Retinal pigment epithelial cell (primary cell): ENCODE measurements at regions not wholly inside any gene's neighbourhood (a gene's known extent, or its start where the extent isn't known, plus 50 kb on each side); places are given as distances from the start of the nearest gene placed in this dataset.

ENCODE experiments used
- DNase-seq: peaks from one replicate; pipeline ENCODE4 v3.0.0-alpha.2; 2010; ENCODE audit warnings: low read depth
- H3K4me3 ChIP-seq: 2 replicates; pipeline ENCODE4 v1.5.1; 2011; ENCODE audit warnings: mild to moderate bottlenecking, low read length, control low read depth, moderate library complexity
- CTCF ChIP-seq: conservative IDR thresholded peaks from 2 replicates; pipeline ENCODE4 v1.5.1; 2011; ENCODE audit warnings: low read depth, low read length, control low read depth, inconsistent platforms

- H3K4me3 ChIP-seq, result no peak overlapping the region
- DNase-seq, result no peak
- TF ChIP-seq CTCF, result no peak
These were observed 287.3 kb upstream of the MTNR1B start for GRCh38 chr11:92682136-92682535.

GRCh38 chr11:92682952-92683351 is 286.5 kb upstream of the MTNR1B start:
- no peak for DNase-seq
- H3K4me3 ChIP-seq, result no peak overlapping the region
- TF ChIP-seq CTCF, result no peak

- DNase-seq, result no peak
- no peak for TF ChIP-seq CTCF
- H3K4me3 ChIP-seq, result no peak overlapping the region
These were observed 284.4 kb upstream of the MTNR1B start for GRCh38 chr11:92685049-92685448.

GRCh38 chr11:92687724-92688123 is 281.7 kb upstream of the MTNR1B start:
- DNase-seq, result no peak
- no peak overlapping the region for H3K4me3 ChIP-seq
- TF ChIP-seq CTCF, result no peak

GRCh38 chr11:92688416-92688815 is 281.0 kb upstream of the MTNR1B start:
- H3K4me3 ChIP-seq, result no peak overlapping the region
- DNase-seq, result no peak
- no peak for TF ChIP-seq CTCF

- DNase-seq, result no peak
- no peak overlapping the region for H3K4me3 ChIP-seq
- TF ChIP-seq CTCF, result no peak
These were observed 276.5 kb upstream of the MTNR1B start for GRCh38 chr11:92692826-92693546.

GRCh38 chr11:92696076-92696475 is 273.4 kb upstream of the MTNR1B start:
- DNase-seq, result no peak
- no peak overlapping the region for H3K4me3 ChIP-seq
- no peak for TF ChIP-seq CTCF
